ENCODE measurements at regions not wholly inside any gene's neighbourhood (a gene's known extent, or its start where the extent isn't known, plus 50 kb on each side); places are given as distances from the start of the nearest gene placed in this dataset.

DNA sequence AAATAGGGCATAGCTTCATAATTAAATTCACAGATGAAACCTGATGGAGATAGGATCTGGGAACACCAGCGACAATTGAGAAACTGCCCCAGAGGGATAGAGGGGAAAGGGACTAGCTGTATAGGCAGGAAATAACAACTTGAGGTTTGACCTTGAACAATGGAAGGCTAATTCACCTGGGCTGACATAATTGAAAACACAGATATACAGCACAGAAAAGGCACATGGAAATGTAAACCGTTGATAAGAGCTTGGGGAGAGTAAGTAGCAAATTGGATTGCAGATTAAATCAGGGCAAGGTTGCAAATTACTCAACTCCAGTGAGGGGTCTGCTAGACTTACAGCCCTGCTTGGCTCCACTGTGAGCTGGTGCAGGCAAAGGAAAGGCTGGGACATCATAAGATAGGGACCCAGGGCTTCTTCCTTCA is 246.7 kb downstream of the DLEU7 start:
- no peak for ATAC-seq (ENCODE audit: insufficient read depth, low read depth)
- H3K4me2 ChIP-seq (ENCODE audit: insufficient read depth, low read length) = peak overlapping the region; percentile 61

DNA sequence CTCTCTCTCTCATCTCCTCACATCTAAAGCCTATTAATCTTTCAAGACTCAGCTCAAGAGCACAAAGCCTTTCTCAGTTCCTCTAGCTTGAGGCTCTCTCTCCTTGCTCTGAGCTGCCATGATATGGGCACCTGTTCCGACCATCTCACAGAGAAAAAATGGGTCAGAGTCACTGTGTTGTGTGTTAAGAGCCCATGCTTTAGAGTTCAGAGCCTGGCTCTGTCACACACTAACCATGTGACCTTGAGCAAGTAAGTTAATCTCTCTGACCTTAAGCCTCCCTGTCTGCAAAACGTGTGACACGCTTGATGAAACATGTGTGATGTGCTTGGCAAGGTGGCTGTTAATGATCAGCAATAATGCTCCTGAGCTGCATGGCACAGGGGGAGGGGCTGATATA is 245.2 kb downstream of the DLEU7 start:
- peak overlapping the region; percentile 58 for H3K27ac ChIP-seq (ENCODE audit: low read length)
- TF ChIP-seq EZH2 (IDR thresholded peaks at IDR 0.05; ENCODE audit: borderline replicate concordance, low read depth, low read length, severe bottlenecking) = no peak
- TF ChIP-seq, protein P1, sequence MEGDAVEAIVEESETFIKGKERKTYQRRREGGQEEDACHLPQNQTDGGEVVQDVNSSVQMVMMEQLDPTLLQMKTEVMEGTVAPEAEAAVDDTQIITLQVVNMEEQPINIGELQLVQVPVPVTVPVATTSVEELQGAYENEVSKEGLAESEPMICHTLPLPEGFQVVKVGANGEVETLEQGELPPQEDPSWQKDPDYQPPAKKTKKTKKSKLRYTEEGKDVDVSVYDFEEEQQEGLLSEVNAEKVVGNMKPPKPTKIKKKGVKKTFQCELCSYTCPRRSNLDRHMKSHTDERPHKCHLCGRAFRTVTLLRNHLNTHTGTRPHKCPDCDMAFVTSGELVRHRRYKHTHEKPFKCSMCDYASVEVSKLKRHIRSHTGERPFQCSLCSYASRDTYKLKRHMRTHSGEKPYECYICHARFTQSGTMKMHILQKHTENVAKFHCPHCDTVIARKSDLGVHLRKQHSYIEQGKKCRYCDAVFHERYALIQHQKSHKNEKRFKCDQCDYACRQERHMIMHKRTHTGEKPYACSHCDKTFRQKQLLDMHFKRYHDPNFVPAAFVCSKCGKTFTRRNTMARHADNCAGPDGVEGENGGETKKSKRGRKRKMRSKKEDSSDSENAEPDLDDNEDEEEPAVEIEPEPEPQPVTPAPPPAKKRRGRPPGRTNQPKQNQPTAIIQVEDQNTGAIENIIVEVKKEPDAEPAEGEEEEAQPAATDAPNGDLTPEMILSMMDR (IDR thresholded peaks at IDR 0.05; ENCODE audit: borderline replicate concordance, extremely low read depth, low read length, poor library complexity, severe bottlenecking) = no peak
- DNase-seq = no peak
- no peaks in the 10 kb centered on the region for H3K27me3 ChIP-seq (ENCODE audit: insufficient read depth, low read length, poor library complexity)
- H3K79me2 ChIP-seq (ENCODE audit: insufficient read depth, low read length) = no peaks in the 10 kb centered on the region
- 0 out of 2 replicates have a peak overlapping the region, but pooled peaks have one; percentile 23 for H2AFZ ChIP-seq (ENCODE audit: low read depth, low read length)
- no peak overlapping the region for H3K4me2 ChIP-seq (ENCODE audit: insufficient read depth, low read length)
- no peak overlapping the region for H3K4me3 ChIP-seq (ENCODE audit: low read depth in 1 of 2, low read length in 2 of 2)
- no peaks in the 10 kb centered on the region for H3K36me3 ChIP-seq (ENCODE audit: insufficient read depth, low read length)
- ATAC-seq (ENCODE audit: insufficient read depth, low read depth) = no peak
- H3K9ac ChIP-seq (ENCODE audit: low read depth, low read length) = no peak overlapping the region
- H3K4me1 ChIP-seq (ENCODE audit: insufficient read depth, low read length) = peaks cover 67% of the 10 kb centered on the region
- H3K9me3 ChIP-seq (ENCODE audit: insufficient read depth, low read length, severe bottlenecking) = no peaks in the 10 kb centered on the region
- no peaks in the 10 kb centered on the region for H4K20me1 ChIP-seq (ENCODE audit: insufficient read depth, low read length)

More for the DNA sequence above, 246.7 kb downstream of the DLEU7 start:
- no peaks in the 10 kb centered on the region for H3K9me3 ChIP-seq (ENCODE audit: insufficient read depth, low read length, severe bottlenecking)
- no peak for DNase-seq
- H4K20me1 ChIP-seq (ENCODE audit: insufficient read depth, low read length) = no peaks in the 10 kb centered on the region
- H3K27ac ChIP-seq (ENCODE audit: low read length) = peak overlapping the region; percentile 100
- H2AFZ ChIP-seq (ENCODE audit: low read depth, low read length) = peak overlapping the region; percentile 9; the same call in 1 of the 2 replicates
- TF ChIP-seq, protein P1 (IDR thresholded peaks at IDR 0.05; ENCODE audit: borderline replicate concordance, extremely low read depth, low read length, poor library complexity, severe bottlenecking) = no peak
- TF ChIP-seq EZH2 (IDR thresholded peaks at IDR 0.05; ENCODE audit: borderline replicate concordance, low read depth, low read length, severe bottlenecking) = no peak
- peak overlapping the region; percentile 69 for H3K9ac ChIP-seq (ENCODE audit: low read depth, low read length)
- peaks cover 82% of the 10 kb centered on the region for H3K4me1 ChIP-seq (ENCODE audit: insufficient read depth, low read length)
- H3K36me3 ChIP-seq (ENCODE audit: insufficient read depth, low read length) = no peaks in the 10 kb centered on the region
- no peaks in the 10 kb centered on the region for H3K79me2 ChIP-seq (ENCODE audit: insufficient read depth, low read length)
- H3K4me3 ChIP-seq (ENCODE audit: low read depth in 1 of 2, low read length in 2 of 2) = no peak overlapping the region
- H3K27me3 ChIP-seq (ENCODE audit: insufficient read depth, low read length, poor library complexity) = no peaks in the 10 kb centered on the region

DNA sequence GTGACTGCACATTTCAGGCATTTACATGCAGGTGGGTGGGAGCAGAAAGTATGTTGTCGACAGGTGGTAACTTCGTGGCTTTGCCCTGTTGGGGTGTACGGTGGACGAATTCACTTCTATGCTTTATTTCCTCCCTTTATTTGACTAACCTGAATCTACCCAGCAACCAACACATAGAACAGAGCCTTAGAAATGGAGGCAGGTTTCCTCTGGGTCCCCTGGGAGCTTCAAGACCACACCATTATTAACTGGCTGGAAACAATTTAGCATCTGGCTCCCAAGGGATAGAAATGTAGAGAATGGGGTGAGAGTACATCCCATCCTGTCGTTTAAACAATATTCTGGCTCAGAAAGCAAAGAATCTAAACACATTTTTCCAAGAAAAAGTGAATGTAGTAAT is 244.4 kb downstream of the DLEU7 start:
- no peaks in the 10 kb centered on the region for H3K9me3 ChIP-seq (ENCODE audit: insufficient read depth, low read length, severe bottlenecking)
- H2AFZ ChIP-seq (ENCODE audit: low read depth, low read length) = no peak overlapping the region
- no peaks in the 10 kb centered on the region for H3K79me2 ChIP-seq (ENCODE audit: insufficient read depth, low read length)
- no peaks in the 10 kb centered on the region for H4K20me1 ChIP-seq (ENCODE audit: insufficient read depth, low read length)
- TF ChIP-seq EZH2 (IDR thresholded peaks at IDR 0.05; ENCODE audit: borderline replicate concordance, low read depth, low read length, severe bottlenecking) = no peak
- TF ChIP-seq, protein P1 (IDR thresholded peaks at IDR 0.05; ENCODE audit: borderline replicate concordance, extremely low read depth, low read length, poor library complexity, severe bottlenecking) = no peak
- no peak overlapping the region for H3K4me3 ChIP-seq (ENCODE audit: low read depth in 1 of 2, low read length in 2 of 2)
- H3K4me2 ChIP-seq (ENCODE audit: insufficient read depth, low read length) = no peak overlapping the region
- peak overlapping the region; percentile 58 for H3K27ac ChIP-seq (ENCODE audit: low read length)
- no peaks in the 10 kb centered on the region for H3K27me3 ChIP-seq (ENCODE audit: insufficient read depth, low read length, poor library complexity)
- H3K4me1 ChIP-seq (ENCODE audit: insufficient read depth, low read length) = peaks cover 60% of the 10 kb centered on the region
- H3K36me3 ChIP-seq (ENCODE audit: insufficient read depth, low read length) = no peaks in the 10 kb centered on the region
- no peak for ATAC-seq (ENCODE audit: insufficient read depth, low read depth)
- H3K9ac ChIP-seq (ENCODE audit: low read depth, low read length) = no peak overlapping the region
- peak; percentile 35 for DNase-seq

DNA sequence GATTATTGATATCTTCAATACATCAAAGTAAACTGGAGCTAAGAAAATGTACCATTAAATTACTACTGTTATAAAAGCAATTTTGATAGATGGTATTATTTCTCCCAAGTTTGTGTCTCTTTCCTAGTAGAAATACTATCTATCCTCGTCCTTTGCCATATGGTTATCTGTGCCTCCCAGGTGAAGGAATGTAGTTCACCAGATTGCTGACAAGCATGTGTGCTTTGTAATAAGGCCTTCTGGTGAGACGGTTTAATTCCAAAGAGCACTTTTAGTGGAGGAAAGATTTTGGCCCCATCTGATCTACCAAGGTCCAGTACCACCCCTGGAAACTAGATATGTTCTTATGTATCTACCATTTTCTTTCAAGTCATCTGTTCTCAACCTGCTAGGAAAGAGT is 243.6 kb downstream of the DLEU7 start:
- Histone ChIP-seq H4K20me1 (ENCODE audit: insufficient read depth, low read length) (no peaks in the 10 kb centered on the region), H3K4me1 (ENCODE audit: insufficient read depth, low read length) (peaks cover 52% of the 10 kb centered on the region), H3K27ac (ENCODE audit: low read length) (no peak overlapping the region), H3K9me3 (ENCODE audit: insufficient read depth, low read length, severe bottlenecking) (no peaks in the 10 kb centered on the region), H3K27me3 (ENCODE audit: insufficient read depth, low read length, poor library complexity) (no peaks in the 10 kb centered on the region), H3K79me2 (ENCODE audit: insufficient read depth, low read length) (no peaks in the 10 kb centered on the region), H3K4me3 (ENCODE audit: low read depth in 1 of 2, low read length in 2 of 2) (no peak overlapping the region), H2AFZ (ENCODE audit: low read depth, low read length) (no peak overlapping the region), H3K9ac (ENCODE audit: low read depth, low read length) (no peak overlapping the region), H3K36me3 (ENCODE audit: insufficient read depth, low read length) (no peaks in the 10 kb centered on the region), H3K4me2 (ENCODE audit: insufficient read depth, low read length) (no peak overlapping the region)
- ATAC-seq (ENCODE audit: insufficient read depth, low read depth) (no peak), DNase-seq (no peak)
- TF ChIP-seq, protein P1 (IDR thresholded peaks at IDR 0.05; ENCODE audit: borderline replicate concordance, extremely low read depth, low read length, poor library complexity, severe bottlenecking) = no peak
- TF ChIP-seq EZH2 (IDR thresholded peaks at IDR 0.05; ENCODE audit: borderline replicate concordance, low read depth, low read length, severe bottlenecking) = no peak
